Esophagus muscularis mucosa (tissue), 4 donors: ENCODE measurements at regions not wholly inside any gene's neighbourhood (a gene's known extent, or its start where the extent isn't known, plus 50 kb on each side); places are given as distances from the start of the nearest gene placed in this dataset.

Experiments used
- EP300 ChIP-seq: sonication (generic); formaldehyde crosslinking; IDR thresholded peaks from one replicate; pipeline ENCODE4 v1.6.1; 2017; ENCODE audit warnings: antibody characterized with exemption
- POLR2AphosphoS5 ChIP-seq, 2 donors: sonication (generic); formaldehyde crosslinking; IDR thresholded peaks; one replicate each; pipeline ENCODE4 v1.6.1; 2017; ENCODE audit warnings: antibody characterized with exemption in 2 of 2
- TF ChIP-seq, protein P1 (sequence below), 3 experiments: fragments of 200-600 bp in 2 of 3; fragments of 450-650 bp in 1 of 3; sonication (generic) in 2 of 3; IDR thresholded peaks; one replicate each; pipeline ENCODE4 v1.5.1; 2017 to 2019; ENCODE audit warnings: antibody characterized with exemption in 3 of 3, mild to moderate bottlenecking in 2 of 3, moderate library complexity in 1 of 3

DNA sequence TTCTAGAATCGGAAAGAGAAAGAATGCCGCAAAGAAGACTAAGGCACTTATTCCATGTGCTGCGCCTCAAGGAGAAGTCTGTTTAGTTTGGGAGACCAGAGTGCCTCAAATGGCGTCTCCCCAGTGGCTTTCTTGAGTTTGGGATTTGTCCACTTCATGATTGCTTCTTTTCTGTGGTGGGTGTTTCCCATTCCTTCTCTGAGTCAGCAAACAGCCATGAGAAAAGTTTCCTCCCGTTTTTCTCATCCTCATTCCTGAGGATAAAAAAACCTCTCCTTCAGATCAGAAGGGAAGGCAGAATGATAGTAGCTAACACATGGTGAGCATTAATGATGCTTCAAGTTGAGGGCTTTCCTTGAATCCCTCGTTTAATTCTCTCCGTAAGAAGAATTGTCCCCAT, 275.9 kb upstream of the WWC1 start:
- TF ChIP-seq, protein P1, sequence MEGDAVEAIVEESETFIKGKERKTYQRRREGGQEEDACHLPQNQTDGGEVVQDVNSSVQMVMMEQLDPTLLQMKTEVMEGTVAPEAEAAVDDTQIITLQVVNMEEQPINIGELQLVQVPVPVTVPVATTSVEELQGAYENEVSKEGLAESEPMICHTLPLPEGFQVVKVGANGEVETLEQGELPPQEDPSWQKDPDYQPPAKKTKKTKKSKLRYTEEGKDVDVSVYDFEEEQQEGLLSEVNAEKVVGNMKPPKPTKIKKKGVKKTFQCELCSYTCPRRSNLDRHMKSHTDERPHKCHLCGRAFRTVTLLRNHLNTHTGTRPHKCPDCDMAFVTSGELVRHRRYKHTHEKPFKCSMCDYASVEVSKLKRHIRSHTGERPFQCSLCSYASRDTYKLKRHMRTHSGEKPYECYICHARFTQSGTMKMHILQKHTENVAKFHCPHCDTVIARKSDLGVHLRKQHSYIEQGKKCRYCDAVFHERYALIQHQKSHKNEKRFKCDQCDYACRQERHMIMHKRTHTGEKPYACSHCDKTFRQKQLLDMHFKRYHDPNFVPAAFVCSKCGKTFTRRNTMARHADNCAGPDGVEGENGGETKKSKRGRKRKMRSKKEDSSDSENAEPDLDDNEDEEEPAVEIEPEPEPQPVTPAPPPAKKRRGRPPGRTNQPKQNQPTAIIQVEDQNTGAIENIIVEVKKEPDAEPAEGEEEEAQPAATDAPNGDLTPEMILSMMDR (IDR thresholded peaks at IDR 0.05), result no peak
- TF ChIP-seq EP300 (no peak), POLR2AphosphoS5 (IDR thresholded peaks at IDR 0.05) (no peak)
